Ishikawa (cell line): ENCODE measurements at regions not wholly inside any gene's neighbourhood (a gene's known extent, or its start where the extent isn't known, plus 50 kb on each side); places are given as distances from the start of the nearest gene placed in this dataset.

Experiments
- CEBPB ChIP-seq: IDR thresholded peaks from 2 replicates; pipeline ENCODE4 v1.6.1; 2012
- CREB1 ChIP-seq: IDR thresholded peaks from 2 replicates; pipeline ENCODE4 v1.6.1; 2012; ENCODE audit warnings: low read depth
- EGR1 ChIP-seq: IDR thresholded peaks from 2 replicates; pipeline ENCODE4 v1.6.1; 2012
- EP300 ChIP-seq: IDR thresholded peaks from 2 replicates; pipeline ENCODE4 v1.6.1; 2012; ENCODE audit warnings: borderline replicate concordance
- NFIC ChIP-seq: IDR thresholded peaks from 2 replicates; pipeline ENCODE4 v1.6.1; 2012
- RAD21 ChIP-seq: IDR thresholded peaks from 2 replicates; pipeline ENCODE4 v1.6.1; 2012; ENCODE audit warnings: low read depth
- TAF1 ChIP-seq: IDR thresholded peaks from 2 replicates; pipeline ENCODE4 v1.6.1; 2012; ENCODE audit warnings: low read depth, mild to moderate bottlenecking
- TCF12 ChIP-seq: IDR thresholded peaks from 2 replicates; pipeline ENCODE4 v1.6.1; 2012; ENCODE audit warnings: low read depth
- YY1 ChIP-seq: IDR thresholded peaks from 2 replicates; pipeline ENCODE4 v1.6.1; 2012; ENCODE audit warnings: low read depth
- ZBTB7A ChIP-seq: IDR thresholded peaks from 2 replicates; pipeline ENCODE4 v1.6.1; 2012; ENCODE audit warnings: low read depth
- TF ChIP-seq, protein P1 (sequence below): IDR thresholded peaks from 2 replicates; pipeline ENCODE4 v1.6.1; 2012; ENCODE audit warnings: low read depth, mild to moderate bottlenecking
- TF ChIP-seq, protein P2 (sequence below): IDR thresholded peaks from 2 replicates; pipeline ENCODE4 v1.6.1; 2012

DNA sequence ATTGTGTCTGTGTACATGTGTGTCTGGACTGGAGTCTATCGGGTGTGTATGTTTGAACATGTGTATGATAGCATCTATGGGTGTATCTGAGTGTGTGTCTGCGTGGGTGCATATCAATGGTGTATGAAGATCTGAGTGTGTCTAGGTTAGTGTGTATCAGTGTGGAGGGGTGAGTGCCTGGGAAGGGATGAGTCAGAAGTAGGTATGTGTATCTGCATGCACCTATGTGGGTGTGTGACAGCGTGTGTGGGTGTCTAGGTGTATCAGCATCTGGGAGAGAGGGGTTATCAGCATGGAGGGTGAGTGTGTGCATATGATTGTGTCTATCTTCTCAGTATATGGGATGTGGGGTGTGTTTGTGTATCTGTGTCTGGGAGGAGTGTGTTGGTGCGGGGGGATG is 58.2 kb upstream of the LHX1 start:
- TF ChIP-seq EP300 (no peak), TAF1 (no peak), TCF12 (no peak), ZBTB7A (no peak), CREB1 (no peak), CEBPB (no peak), RAD21 (no peak), NFIC (no peak), EGR1 (no peak), YY1 (no peak)
- TF ChIP-seq, protein P1, sequence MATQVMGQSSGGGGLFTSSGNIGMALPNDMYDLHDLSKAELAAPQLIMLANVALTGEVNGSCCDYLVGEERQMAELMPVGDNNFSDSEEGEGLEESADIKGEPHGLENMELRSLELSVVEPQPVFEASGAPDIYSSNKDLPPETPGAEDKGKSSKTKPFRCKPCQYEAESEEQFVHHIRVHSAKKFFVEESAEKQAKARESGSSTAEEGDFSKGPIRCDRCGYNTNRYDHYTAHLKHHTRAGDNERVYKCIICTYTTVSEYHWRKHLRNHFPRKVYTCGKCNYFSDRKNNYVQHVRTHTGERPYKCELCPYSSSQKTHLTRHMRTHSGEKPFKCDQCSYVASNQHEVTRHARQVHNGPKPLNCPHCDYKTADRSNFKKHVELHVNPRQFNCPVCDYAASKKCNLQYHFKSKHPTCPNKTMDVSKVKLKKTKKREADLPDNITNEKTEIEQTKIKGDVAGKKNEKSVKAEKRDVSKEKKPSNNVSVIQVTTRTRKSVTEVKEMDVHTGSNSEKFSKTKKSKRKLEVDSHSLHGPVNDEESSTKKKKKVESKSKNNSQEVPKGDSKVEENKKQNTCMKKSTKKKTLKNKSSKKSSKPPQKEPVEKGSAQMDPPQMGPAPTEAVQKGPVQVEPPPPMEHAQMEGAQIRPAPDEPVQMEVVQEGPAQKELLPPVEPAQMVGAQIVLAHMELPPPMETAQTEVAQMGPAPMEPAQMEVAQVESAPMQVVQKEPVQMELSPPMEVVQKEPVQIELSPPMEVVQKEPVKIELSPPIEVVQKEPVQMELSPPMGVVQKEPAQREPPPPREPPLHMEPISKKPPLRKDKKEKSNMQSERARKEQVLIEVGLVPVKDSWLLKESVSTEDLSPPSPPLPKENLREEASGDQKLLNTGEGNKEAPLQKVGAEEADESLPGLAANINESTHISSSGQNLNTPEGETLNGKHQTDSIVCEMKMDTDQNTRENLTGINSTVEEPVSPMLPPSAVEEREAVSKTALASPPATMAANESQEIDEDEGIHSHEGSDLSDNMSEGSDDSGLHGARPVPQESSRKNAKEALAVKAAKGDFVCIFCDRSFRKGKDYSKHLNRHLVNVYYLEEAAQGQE: no peak
- TF ChIP-seq, protein P2, sequence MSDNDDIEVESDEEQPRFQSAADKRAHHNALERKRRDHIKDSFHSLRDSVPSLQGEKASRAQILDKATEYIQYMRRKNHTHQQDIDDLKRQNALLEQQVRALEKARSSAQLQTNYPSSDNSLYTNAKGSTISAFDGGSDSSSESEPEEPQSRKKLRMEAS: no peak
